ENCODE measurements at regions not wholly inside any gene's neighbourhood (a gene's known extent, or its start where the extent isn't known, plus 50 kb on each side); places are given as distances from the start of the nearest gene placed in this dataset.

GRCh38 chr3:176789281-176789705, 408.0 kb downstream of the TBL1XR1 start:
- TF ChIP-seq RXRA (IDR thresholded peaks at IDR 0.05; ENCODE audit: borderline replicate concordance, low read depth) (no peak), TAF1 (IDR thresholded peaks at IDR 0.05; ENCODE audit: borderline replicate concordance, low read depth, low read length) (no peak)

Measured in SK-N-SH (cell line).